GM21825 (cell line): ENCODE measurements at regions not wholly inside any gene's neighbourhood (a gene's known extent, or its start where the extent isn't known, plus 50 kb on each side); places are given as distances from the start of the nearest gene placed in this dataset.
"Not testable (repeated sequence)": the region's sequence is repeated elsewhere in the genome, so short reads cannot be mapped to it uniquely, and the experiment has no call there.

Experiments
- ATAC-seq: cut with Tn5 transposase; IDR thresholded peaks from one replicate; pipeline ENCODE4 v1.9.1; 2021; ENCODE audit warnings: mild to moderate bottlenecking, moderate library complexity; ENCODE audit not compliant: unreplicated experiment

GRCh38 chr10:83723080-83723479, 416.2 kb upstream of the GHITM start:
- no peak for ATAC-seq

DNA sequence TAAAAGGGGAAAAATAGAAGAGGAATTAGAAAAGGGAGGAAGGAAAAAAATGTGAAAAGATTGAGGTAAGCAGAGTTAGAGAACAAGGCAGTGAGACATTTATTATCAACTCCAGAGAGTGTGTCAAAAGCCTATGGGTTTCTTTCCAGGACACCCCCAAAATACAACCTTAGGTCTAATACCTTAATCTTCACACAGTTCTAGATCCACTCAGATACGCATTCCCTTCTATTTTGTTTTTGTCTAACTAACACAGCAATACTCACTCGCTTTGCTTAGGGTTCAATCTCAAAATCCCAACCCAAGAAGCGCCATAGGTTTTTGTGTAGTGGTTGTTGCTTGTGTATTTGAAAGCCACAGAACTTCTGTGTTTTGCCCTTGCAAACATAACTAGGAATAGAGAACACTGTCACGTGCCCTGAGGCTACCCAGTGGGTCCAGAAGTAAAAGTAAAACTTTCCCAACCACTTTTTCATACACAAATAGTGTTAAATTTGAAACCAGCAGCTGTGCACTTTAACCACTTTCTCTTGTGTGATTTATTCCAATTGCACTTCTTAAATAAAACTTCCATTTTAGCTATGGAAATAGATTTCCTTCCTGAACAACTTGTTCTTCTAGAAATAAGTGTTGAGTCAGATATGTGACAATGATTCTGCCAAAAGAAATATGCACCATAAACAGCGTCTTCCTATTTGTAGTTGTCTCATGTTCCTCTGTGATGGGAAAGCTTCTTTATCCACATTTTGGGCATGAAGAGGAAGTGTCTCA, 414.7 kb upstream of the GHITM start:
- peak; percentile 91 for ATAC-seq

GRCh38 chr10:83725567-83725966, 413.7 kb upstream of the GHITM start:
- ATAC-seq, result no peak

- no peak for ATAC-seq
Observed at GRCh38 chr10:83734278-83734677, 405.0 kb upstream of the GHITM start.

DNA sequence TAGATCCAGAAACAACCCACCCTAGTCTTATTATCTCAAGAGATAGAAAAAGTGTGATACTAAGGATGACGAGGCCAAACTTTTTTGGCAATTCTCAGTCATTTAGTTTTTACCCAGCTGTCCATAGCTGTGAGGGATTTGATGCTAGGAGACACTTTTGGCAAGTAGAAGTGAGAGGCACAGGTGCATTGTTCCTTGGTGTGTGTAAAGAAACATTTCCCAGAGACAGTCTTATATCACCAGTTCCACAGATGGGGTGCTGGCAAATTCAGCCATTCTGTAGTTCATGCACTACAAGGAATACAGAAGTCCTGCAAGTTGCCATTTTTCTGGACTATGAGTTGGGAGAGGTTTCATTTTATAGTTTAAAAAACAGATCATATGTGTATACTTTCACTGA, 403.3 kb upstream of the GHITM start:
- no peak for ATAC-seq

- no peak for ATAC-seq
Observed at GRCh38 chr10:83750604-83751003, 388.7 kb upstream of the GHITM start.

DNA sequence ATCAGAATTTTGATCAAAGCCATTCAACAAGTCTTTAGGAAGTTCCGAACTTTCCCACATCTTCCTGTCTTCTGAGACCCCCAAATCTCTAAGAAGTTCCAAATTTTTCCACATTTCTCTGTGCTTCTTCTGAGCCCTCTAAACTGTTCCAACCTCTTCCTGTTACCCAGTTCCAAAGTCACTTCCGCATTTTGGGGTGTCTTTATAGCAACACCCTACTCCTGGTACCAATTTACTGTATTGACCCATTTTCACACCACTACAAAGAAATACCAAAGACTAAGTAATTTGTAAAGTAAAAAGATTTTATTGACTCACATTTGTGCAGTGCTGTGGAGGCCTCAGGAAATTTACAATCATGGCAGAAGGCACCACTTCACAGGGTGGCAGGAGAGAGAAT, 385.8 kb upstream of the GHITM start:
- ATAC-seq, result no peak

DNA sequence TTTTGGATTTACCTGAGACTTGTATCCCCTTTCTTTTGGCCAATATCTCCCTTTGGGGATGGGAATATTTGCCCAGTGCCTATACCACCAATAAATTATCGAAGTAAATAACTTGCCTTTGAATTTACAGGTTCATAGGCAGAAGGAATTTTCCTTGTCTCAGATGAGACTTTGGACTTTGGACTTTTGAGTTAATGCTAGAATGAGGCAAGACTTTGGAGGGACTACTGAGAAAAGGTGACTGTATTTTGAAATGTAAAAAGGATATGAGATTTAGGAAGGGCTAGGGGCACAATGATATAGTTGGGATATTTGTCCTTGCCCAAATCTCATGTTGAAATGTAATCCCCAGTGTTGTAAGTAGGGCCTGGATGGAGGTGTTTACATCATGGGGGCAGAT, 384.5 kb upstream of the GHITM start:
- no peak for ATAC-seq

DNA sequence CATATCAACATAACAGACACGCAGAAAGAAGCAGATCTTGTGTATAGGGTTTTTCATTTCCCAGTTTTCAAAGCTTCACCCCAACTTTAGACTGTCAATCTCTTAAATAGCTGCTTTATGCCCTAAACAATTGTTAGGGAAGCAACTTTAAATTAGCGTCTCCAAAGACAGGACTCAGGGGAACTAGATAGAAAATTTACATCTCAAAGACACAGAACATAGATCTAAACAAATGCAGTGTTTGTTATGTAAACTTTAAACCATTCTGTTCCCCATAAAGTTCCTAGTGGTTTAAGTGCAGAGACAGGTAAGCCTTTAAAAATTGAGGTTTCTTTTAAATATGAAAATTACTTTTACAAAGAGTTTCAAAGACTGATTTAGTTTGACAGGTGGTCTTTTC, 379.2 kb upstream of the GHITM start:
- no peak for ATAC-seq

GRCh38 chr10:83764666-83765065, 374.6 kb upstream of the GHITM start:
- no peak for ATAC-seq

GRCh38 chr10:83765731-83766130, 373.6 kb upstream of the GHITM start:
- ATAC-seq, result no peak

GRCh38 chr10:83769281-83769820, 370.0 kb upstream of the GHITM start:
- no peak for ATAC-seq

GRCh38 chr10:83786701-83787100, 352.6 kb upstream of the GHITM start:
- not testable (repeated sequence) for ATAC-seq

GRCh38 chr10:83801983-83802382, 337.3 kb upstream of the GHITM start:
- no peak for ATAC-seq

DNA sequence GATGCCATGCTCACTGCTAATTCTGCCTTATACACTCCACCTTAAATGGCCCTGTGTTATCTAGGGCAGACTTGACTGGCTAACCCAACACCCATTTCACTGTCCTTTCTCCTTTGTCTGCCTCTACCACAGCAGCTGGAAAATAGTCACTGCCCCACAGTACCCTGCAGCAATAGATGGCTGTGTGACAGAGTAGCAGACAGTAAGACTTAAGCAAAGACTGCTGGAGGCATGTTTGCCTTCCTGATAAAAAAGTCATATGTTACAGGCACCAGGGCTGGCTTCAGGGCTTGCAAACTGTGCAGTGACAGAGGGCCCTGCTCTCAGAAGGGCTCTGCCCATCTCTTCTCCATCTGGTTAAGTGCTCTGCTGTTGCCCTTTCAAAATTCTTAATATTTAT, 332.6 kb upstream of the GHITM start:
- ATAC-seq, result no peak

DNA sequence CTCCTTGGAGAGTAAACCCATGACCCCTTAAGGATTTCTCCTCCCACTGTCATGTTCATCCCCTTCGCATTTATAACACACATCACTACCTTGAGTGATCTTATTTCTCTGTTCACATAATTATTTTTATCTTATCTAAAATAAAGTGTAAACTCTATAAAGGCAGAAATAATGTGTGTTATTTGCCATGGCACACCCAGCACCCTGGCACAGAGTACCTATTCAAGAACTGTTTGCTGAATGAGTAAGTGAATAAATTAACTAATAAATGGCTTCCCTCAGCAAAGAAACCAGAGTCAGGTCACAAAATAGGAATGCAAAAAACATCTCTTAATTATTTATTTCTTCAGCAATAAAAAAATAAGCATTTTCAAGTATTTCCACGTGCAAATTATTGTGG, 330.3 kb upstream of the GHITM start:
- no peak for ATAC-seq

DNA sequence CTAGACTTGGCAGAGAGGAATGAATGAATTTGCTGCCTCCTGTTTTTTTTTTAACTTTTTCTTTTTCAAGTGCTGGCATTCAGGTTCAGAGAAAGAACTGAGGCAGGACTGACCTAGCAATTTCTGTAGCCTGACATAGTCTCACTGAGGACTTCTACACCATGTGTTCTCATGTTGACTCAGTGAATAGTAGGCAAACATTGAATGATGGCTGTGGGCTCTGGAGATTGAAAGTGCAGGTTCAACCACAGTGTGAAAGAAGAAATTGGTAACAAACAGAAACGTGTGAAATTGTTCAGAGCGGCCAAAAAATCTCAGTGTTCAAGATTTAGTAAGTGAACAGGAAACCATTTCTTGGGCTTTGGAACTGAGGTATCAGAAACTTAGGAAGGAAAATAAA, 322.4 kb upstream of the GHITM start:
- no peak for ATAC-seq

DNA sequence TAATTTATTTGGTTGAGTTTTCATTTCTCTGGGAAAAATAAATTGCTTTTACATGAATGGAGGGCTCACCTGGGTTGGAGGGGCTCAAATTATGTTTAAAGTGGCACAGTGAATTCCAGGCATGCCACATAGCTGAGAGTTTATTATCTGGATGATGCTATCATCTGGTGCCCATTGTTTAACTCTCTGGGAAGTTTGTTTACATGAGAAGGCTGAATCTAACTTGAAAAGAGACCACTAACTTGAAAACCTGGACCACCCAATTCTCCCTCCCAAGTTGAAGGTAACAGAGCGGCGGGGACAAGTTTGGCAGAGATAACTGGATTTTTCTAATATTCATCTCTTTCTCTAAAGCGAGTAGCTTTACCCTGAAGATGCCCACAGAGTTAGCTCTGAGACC, 321.5 kb upstream of the GHITM start:
- ATAC-seq, result no peak

- no peak for ATAC-seq
Observed at GRCh38 chr10:83819609-83820008, 319.7 kb upstream of the GHITM start.

DNA sequence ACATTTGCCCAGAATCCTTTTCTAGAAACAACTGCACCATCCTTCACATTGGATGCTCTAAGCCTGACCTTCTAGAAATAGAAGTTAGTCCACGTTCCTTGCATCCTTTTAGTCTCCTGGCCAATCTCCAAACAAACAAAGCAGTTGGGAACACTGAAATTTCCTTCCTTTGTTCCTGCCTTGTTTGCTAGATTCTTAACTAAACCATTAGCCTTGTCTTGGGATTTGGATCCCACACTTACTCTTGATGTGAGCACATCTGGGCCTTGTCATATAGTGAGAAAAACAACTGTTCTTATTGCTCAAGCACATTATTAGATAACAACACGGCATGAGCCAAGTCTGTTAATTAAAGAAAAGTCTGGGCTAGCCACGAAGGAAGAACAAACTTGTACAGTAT, 319.3 kb upstream of the GHITM start:
- ATAC-seq, result no peak

DNA sequence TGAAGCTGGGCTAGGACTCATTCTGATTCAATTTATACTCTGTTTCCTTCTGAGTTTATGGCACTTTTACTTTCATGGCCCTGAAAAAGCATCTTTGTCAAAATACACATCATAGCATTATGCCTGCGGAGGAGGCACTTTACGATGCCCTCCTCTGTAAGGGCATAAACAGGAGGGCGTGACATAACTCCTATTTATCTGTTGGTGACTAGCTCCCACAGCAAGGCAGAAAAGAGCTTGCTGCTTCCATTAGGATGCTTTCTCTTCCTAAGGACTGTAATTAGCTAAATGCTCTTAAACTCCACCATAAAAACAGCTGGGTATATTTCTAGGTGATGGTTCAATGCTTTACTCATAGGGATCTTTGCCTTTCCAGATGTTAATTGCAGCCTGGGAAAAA, 315.2 kb upstream of the GHITM start:
- no peak for ATAC-seq

- no peak for ATAC-seq
Observed at GRCh38 chr10:83834096-83834495, 305.2 kb upstream of the GHITM start.
